ENCODE measurements at regions not wholly inside any gene's neighbourhood (a gene's known extent, or its start where the extent isn't known, plus 50 kb on each side); places are given as distances from the start of the nearest gene placed in this dataset.
A peak's percentile ranks its signal among the peaks of the same experiment; 100 is the strongest.

DNA sequence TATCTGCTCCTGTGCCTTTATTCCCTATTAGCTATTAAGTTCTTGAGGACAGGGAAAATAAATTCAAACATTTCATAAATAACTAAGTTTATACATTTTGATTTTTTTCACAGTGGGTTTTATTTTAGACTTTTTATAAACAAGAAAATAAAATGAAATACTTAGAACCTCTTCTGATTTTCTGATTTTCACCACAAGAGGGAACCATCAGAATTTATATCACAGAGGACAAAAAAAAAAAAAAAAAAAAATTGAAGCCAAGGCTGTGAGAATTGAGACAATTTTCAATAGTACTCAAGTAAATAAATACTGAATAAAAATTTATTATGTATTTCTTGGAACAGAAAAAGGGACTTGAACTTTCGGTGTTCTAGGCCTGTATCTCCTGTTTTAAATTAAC, 288.1 kb downstream of the SH3BGRL start:
- TF ChIP-seq, protein P1, sequence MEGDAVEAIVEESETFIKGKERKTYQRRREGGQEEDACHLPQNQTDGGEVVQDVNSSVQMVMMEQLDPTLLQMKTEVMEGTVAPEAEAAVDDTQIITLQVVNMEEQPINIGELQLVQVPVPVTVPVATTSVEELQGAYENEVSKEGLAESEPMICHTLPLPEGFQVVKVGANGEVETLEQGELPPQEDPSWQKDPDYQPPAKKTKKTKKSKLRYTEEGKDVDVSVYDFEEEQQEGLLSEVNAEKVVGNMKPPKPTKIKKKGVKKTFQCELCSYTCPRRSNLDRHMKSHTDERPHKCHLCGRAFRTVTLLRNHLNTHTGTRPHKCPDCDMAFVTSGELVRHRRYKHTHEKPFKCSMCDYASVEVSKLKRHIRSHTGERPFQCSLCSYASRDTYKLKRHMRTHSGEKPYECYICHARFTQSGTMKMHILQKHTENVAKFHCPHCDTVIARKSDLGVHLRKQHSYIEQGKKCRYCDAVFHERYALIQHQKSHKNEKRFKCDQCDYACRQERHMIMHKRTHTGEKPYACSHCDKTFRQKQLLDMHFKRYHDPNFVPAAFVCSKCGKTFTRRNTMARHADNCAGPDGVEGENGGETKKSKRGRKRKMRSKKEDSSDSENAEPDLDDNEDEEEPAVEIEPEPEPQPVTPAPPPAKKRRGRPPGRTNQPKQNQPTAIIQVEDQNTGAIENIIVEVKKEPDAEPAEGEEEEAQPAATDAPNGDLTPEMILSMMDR (IDR thresholded peaks at IDR 0.05), result peak; percentile 40

DNA sequence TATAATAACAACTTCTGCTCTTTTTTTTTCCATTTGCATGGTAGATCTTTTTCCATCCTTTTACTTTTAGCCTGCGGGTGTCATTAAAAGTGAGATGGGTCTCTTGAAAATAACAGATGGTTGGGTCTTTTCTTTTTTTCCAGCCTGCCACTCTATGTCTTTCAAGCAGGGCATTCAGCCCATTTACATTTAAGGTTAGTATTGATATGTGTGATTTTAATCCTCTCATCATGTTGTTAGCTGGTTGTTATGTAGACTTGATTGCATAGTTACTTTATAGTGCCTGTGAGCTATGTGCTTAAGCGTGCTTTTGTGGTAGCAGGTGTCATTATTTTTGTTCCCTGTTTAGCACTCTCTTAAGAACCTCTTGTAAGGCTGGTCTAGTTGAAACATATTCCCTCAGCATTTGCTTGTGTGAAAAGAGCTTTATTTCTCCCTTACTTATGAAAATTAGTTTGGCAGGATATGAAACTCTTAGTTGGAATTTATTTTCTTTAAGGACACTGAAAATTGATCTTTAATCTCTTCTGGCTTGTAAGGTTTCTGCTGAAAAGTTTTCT, 326.1 kb downstream of the SH3BGRL start:
- TF ChIP-seq, protein P1 (IDR thresholded peaks at IDR 0.05), result no peak

DNA sequence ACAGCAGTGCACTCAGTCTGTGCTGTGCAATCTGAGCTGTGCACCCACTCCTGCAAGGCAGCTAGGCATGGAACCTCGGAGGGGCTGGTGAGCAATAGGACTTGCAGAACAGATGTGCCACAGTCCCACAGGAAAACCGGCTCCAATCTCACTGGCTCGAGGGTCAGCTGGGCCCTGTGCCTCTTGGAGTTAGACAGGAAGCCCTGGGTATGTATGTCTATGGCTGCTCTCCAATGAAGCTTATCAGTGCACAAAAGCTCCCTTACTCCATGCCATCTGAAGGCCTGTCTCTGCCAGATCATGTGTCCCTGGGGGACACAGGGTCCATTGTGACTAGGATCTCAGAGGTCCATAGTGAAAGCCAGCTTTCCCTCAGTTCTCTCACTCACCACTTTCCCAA, 335.8 kb downstream of the SH3BGRL start:
- TF ChIP-seq, protein P1 (IDR thresholded peaks at IDR 0.05), result no peak

DNA sequence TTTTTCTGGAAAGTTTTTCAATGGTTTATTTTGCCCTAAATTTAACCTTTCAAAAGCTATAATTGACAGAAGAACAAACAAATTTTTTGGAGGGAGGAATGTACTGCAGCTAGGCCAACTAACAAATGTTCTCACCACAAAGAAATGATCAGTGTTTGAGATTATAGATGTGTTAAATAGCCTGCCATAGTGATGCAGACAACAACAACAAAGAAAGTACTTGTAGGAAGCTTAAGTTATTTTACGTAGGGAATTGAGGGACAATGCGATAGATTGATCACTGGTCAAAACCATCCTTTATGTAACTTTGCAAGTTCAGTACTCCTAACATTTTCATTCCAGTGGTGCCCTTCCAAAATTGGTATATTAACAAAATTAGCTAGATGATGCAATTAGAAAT, 340.4 kb downstream of the SH3BGRL start:
- TF ChIP-seq, protein P1 (IDR thresholded peaks at IDR 0.05), result no peak

DNA sequence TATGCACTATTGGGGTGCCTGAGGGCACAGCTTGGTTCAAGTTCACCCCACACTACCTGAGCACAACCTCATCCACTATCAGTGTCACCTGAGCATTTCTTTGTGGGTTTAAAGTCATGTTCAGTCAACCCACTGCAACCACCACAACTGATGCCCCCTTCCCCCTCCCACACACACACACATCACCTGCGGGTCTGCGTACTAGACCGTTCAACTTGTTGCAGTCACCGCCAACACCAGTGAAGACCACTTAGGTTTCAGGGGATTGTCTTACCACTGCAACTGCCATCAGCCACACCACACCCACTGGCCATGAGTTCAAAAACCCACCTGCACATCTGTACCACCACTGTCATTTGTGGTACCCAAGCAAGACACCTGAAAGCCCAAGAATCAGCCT, 355.0 kb downstream of the SH3BGRL start:
- TF ChIP-seq, protein P1 (IDR thresholded peaks at IDR 0.05), result no peak

DNA sequence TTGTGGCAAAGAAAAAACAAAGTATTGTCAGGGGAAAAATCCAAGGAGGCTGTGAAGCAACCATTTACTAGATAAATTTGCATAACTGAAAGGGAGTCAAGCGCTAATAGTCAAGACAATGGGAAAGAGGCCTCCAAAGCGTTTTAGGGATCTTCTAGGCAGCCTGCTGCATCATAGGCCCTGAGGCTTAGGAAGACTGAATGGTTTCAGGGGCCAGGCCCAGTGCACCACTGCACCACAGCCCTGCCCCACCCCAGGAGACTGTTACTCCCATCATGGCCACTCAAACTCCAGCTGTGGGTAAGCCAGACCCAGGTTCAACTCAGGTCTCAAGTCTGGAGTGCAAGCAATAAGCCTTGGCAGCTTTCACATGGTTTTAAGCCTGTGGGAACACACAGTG, 362.9 kb downstream of the SH3BGRL start:
- TF ChIP-seq, protein P1 (IDR thresholded peaks at IDR 0.05), result no peak

DNA sequence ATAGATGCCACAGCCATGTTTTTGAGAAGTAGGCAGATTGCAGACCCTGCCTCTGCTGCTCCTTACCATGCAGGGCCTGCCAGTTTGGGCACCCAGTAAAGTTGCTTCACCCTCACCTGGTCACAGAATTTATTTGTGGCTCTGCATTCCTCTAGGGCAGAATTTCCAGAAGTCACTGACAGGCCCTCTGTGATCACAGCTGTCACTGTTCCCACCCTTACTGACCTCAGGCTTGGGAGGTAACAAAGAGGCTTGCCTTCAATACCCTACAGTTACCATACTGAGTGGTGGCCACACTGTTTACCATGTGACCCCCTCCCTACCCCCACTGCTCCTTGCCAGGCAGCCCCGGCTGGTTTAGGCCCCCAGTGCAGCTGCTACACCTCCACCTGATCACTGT, 375.1 kb downstream of the SH3BGRL start:
- TF ChIP-seq, protein P1 (IDR thresholded peaks at IDR 0.05), result no peak

DNA sequence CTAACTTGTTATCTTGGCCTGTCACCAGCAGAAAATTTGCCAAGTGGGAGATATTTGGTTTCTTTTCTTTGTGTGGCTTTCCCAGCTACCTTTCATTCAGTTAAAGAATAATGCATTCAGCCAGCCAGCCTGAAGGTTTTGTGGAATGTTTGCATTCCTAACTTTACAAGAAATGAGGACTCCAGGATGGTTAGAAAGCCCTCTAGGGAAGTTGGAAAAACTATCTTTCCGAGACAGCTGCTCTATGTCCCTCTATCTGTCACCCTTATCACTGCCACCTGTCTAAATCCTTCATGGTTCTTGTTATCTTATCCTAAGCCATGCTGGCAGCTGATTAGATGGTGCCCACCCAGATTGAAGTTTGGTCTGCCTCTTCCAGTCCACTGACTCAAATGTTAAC, 384.2 kb downstream of the SH3BGRL start:
- TF ChIP-seq, protein P1 (IDR thresholded peaks at IDR 0.05), result no peak

All from LNCAP (cell line).